Keratinocyte (primary cell): ENCODE measurements at regions not wholly inside any gene's neighbourhood (a gene's known extent, or its start where the extent isn't known, plus 50 kb on each side); places are given as distances from the start of the nearest gene placed in this dataset.

Experiments
- DNase-seq: peaks from one replicate; pipeline ENCODE4 v3.0.0-alpha.2; 2011; ENCODE audit warnings: low read depth, missing footprints, low spot score
- FAIRE-seq: peaks from 2 replicates; lab custom pipeline; 2011; peaks lifted over from hg19 to GRCh38; lab: Jason Lieb, UNC
- H2AFZ ChIP-seq: 2 replicates; pipeline ENCODE4 v1.6.0; 2012; ENCODE audit warnings: low read length, control low read depth, inconsistent platforms; ENCODE audit not compliant: control insufficient read depth
- H3K27ac ChIP-seq: 2 replicates; pipeline ENCODE4 v1.5.1; 2011; ENCODE audit warnings: low read length; ENCODE audit not compliant: control insufficient read depth, insufficient read depth
- H3K27me3 ChIP-seq: 3 replicates; pipeline ENCODE4 v1.6.0; 2011; ENCODE audit warnings: low read length; ENCODE audit not compliant: control insufficient read depth, insufficient read depth; ENCODE audit errors: extremely low read depth
- H3K36me3 ChIP-seq, 2 experiments: 2 replicates in 1 of 2; 3 replicates in 1 of 2; pipeline ENCODE4 v1.5.1; 2011; ENCODE audit warnings: low read length in 2 of 2, mild to moderate bottlenecking in 1 of 2; ENCODE audit not compliant: control insufficient read depth in 2 of 2, insufficient read depth in 2 of 2; ENCODE audit errors: extremely low read depth in 1 of 2
- H3K4me1 ChIP-seq: 3 replicates; pipeline ENCODE4 v1.5.1; 2011; ENCODE audit warnings: low read length; ENCODE audit not compliant: control insufficient read depth, insufficient read depth; ENCODE audit errors: extremely low read depth
- H3K4me2 ChIP-seq: 3 replicates; pipeline ENCODE4 v1.6.0; 2011; ENCODE audit warnings: low read depth, low read length; ENCODE audit not compliant: control insufficient read depth, insufficient read depth; ENCODE audit errors: extremely low read depth
- H3K4me3 ChIP-seq, 3 experiments: fragments of 200-600 bp in 1 of 3; sonication (generic) in 1 of 3; 2 replicates in 2 of 3; 3 replicates in 1 of 3; pipeline ENCODE4 v1.5.1; 2011 to 2016; ENCODE audit warnings: low read length in 3 of 3, mild to moderate bottlenecking in 3 of 3, control low read depth in 2 of 3, inconsistent platforms in 1 of 3, low read depth in 1 of 3, mixed read lengths in 1 of 3, mixed run types in 1 of 3, moderate library complexity in 1 of 3; ENCODE audit not compliant: control insufficient read depth in 2 of 3, insufficient read depth in 2 of 3; ENCODE audit errors: extremely low read depth in 1 of 3
- H3K79me2 ChIP-seq: 2 replicates; pipeline ENCODE4 v1.6.0; 2012; ENCODE audit warnings: low read length; ENCODE audit not compliant: control insufficient read depth, insufficient read depth
- H3K9ac ChIP-seq: 3 replicates; pipeline ENCODE4 v1.6.0; 2011; ENCODE audit warnings: low read length; ENCODE audit not compliant: control insufficient read depth, insufficient read depth; ENCODE audit errors: extremely low read depth
- H3K9me1 ChIP-seq: 3 replicates; pipeline ENCODE4 v1.6.0; 2011; ENCODE audit warnings: low read length; ENCODE audit not compliant: control insufficient read depth, insufficient read depth; ENCODE audit errors: extremely low read depth
- H3K9me3 ChIP-seq: 2 replicates; pipeline ENCODE4 v1.5.1; 2012; ENCODE audit warnings: low read depth, low read length; ENCODE audit not compliant: control insufficient read depth
- H4K20me1 ChIP-seq: 3 replicates; pipeline ENCODE4 v1.6.0; 2011; ENCODE audit warnings: low read length; ENCODE audit not compliant: control insufficient read depth, insufficient read depth; ENCODE audit errors: extremely low read depth
- CTCF ChIP-seq, 3 experiments: IDR thresholded peaks in 1 of 3; conservative IDR thresholded peaks in 1 of 3; optimal IDR thresholded peaks in 1 of 3; 2 replicates in 2 of 3; 3 replicates in 1 of 3; pipeline versions ENCODE3 to v1.5.1; 2011; ENCODE audit warnings: low read length in 3 of 3, mild to moderate bottlenecking in 3 of 3, moderate library complexity in 2 of 3, control low read depth in 1 of 3, inconsistent platforms in 1 of 3; ENCODE audit not compliant: insufficient read depth in 2 of 3; ENCODE audit errors: extremely low read depth in 1 of 3
- EZH2 ChIP-seq: IDR thresholded peaks from one replicate; pipeline ENCODE4 v1.6.1; 2012; ENCODE audit warnings: inconsistent platforms, mild to moderate bottlenecking, low read length, moderate library complexity
- dilution Hi-C: fragments of 300-500 bp; cut with MboI; formaldehyde crosslinking; loops from one replicate; pipeline ENCODE4 v1.7.0; 2020; ENCODE audit warnings: low sequenced_read_pairs; ENCODE audit not compliant: extremely low pct_ligation_motif_present

DNA sequence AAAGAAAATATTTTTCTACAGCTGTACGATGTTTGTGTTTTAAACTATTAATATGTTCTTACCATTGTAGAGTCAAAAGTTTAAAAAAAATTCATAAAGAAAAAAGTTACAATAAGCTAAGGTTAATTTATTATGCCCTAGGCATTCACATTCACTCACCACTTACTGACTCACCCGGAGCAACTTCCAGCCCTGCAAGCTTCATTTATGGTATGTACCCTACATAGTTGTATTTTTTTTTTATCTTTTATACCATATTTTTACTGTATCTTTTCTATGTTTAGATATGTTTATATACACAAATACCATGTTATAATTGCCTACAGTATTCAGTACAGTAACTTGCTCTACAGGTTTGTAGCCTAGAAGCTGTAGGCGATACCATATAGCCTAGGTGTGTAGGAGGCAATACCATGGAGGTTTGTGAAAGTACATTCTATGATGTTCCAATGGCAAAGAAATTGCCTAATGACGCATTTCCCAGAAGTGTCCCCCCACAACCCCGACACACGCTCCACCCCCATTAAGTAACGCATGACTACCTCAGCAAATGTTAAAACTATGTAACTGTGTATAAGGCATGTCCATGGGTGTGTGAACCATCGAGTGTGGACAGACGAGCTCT lies 60.4 kb downstream of the SLITRK6 start:
- peak; percentile 0 for DNase-seq
- H3K9me3 ChIP-seq, result no peaks in the 10 kb centered on the region
- H3K79me2 ChIP-seq, result no peaks in the 10 kb centered on the region
- no peak overlapping the region for H3K4me2 ChIP-seq
- H3K4me1 ChIP-seq, result no peaks in the 10 kb centered on the region
- H3K36me3 ChIP-seq, result no peaks in the 10 kb centered on the region
- dilution Hi-C loops, result no loop called here
- H3K27ac ChIP-seq, result no peak overlapping the region
- H3K4me3 ChIP-seq, result no peak overlapping the region
- no peaks in the 10 kb centered on the region for H3K9me1 ChIP-seq
- no peaks in the 10 kb centered on the region for H4K20me1 ChIP-seq
- no peaks in the 10 kb centered on the region for H3K27me3 ChIP-seq
- no peak overlapping the region for H3K9ac ChIP-seq
- no peak for TF ChIP-seq EZH2
- no peak for TF ChIP-seq CTCF (optimal IDR thresholded peaks at IDR 0.05 in 1 of 3, IDR thresholded peaks at IDR 0.05 in 1 of 3, conservative IDR thresholded peaks at IDR 0.05 in 1 of 3; ENCODE audit: extremely low read depth in 1 of 3, insufficient read depth in 2 of 3, low read length in 3 of 3)
- H2AFZ ChIP-seq, result no peak overlapping the region
- FAIRE-seq, result no peak

GRCh38 chr13:85737952-85738351 lies 61.3 kb downstream of the SLITRK6 start:
- FAIRE-seq, result no peak
- dilution Hi-C loops, result no loop called here
- no peaks in the 10 kb centered on the region for H3K36me3 ChIP-seq
- H2AFZ ChIP-seq, result no peak overlapping the region
- no peaks in the 10 kb centered on the region for H3K9me3 ChIP-seq
- no peaks in the 10 kb centered on the region for H4K20me1 ChIP-seq
- no peaks in the 10 kb centered on the region for H3K9me1 ChIP-seq
- H3K4me2 ChIP-seq, result no peak overlapping the region
- H3K4me3 ChIP-seq, result no peak overlapping the region
- TF ChIP-seq EZH2 (no peak), CTCF (optimal IDR thresholded peaks at IDR 0.05 in 1 of 3, IDR thresholded peaks at IDR 0.05 in 1 of 3, conservative IDR thresholded peaks at IDR 0.05 in 1 of 3; ENCODE audit: extremely low read depth in 1 of 3, insufficient read depth in 2 of 3, low read length in 3 of 3) (no peak)
- no peak overlapping the region for H3K9ac ChIP-seq
- H3K79me2 ChIP-seq, result no peaks in the 10 kb centered on the region
- H3K27ac ChIP-seq, result no peak overlapping the region
- H3K27me3 ChIP-seq, result no peaks in the 10 kb centered on the region
- no peak for DNase-seq
- H3K4me1 ChIP-seq, result no peaks in the 10 kb centered on the region
